Stomach (tissue), 4 donors: ENCODE measurements at regions not wholly inside any gene's neighbourhood (a gene's known extent, or its start where the extent isn't known, plus 50 kb on each side); places are given as distances from the start of the nearest gene placed in this dataset.

Experiments used
- EP300 ChIP-seq: sonication (generic); formaldehyde crosslinking; IDR thresholded peaks from one replicate; pipeline ENCODE4 v1.6.1; 2017; ENCODE audit warnings: antibody characterized with exemption
- POLR2A ChIP-seq, 4 donors: fragments of 450-650 bp; IDR thresholded peaks; one replicate each; pipeline ENCODE4 v1.6.1; 2016; ENCODE audit warnings: antibody characterized with exemption in 4 of 4, control low read depth in 2 of 4, mild to moderate bottlenecking in 1 of 4, moderate library complexity in 1 of 4
- TF ChIP-seq, protein P1 (sequence below), 7 experiments: fragments of 450-650 bp in 4 of 7; fragments of 200-600 bp in 3 of 7; sonication (generic) in 3 of 7; IDR thresholded peaks; one replicate each; pipeline ENCODE4 v1.5.1; 2016 to 2019; ENCODE audit warnings: antibody characterized with exemption in 7 of 7, control low read depth in 2 of 7, mild to moderate bottlenecking in 1 of 7

DNA sequence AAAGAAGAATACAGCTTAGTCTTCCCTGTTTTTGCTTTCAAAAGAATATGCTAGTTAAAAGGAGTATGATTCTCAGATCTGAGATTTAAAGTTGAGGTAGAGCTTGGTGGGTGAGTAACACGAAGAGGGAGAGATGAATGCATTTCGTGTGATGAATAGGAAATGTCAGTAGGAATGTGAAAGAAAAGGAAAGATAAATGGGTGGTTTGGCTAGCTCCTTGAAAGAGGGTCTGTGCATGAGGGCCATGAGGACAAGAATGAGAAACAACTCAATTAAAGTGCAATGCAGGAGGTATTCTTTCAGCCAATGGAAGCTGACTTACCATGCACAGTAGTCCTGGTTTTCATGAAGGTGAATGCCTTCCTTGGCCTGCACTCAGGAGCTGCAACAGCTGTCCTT lies 248.2 kb downstream of the HNMT start:
- TF ChIP-seq, protein P1, sequence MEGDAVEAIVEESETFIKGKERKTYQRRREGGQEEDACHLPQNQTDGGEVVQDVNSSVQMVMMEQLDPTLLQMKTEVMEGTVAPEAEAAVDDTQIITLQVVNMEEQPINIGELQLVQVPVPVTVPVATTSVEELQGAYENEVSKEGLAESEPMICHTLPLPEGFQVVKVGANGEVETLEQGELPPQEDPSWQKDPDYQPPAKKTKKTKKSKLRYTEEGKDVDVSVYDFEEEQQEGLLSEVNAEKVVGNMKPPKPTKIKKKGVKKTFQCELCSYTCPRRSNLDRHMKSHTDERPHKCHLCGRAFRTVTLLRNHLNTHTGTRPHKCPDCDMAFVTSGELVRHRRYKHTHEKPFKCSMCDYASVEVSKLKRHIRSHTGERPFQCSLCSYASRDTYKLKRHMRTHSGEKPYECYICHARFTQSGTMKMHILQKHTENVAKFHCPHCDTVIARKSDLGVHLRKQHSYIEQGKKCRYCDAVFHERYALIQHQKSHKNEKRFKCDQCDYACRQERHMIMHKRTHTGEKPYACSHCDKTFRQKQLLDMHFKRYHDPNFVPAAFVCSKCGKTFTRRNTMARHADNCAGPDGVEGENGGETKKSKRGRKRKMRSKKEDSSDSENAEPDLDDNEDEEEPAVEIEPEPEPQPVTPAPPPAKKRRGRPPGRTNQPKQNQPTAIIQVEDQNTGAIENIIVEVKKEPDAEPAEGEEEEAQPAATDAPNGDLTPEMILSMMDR (IDR thresholded peaks at IDR 0.05), result no peak
- no peak for TF ChIP-seq EP300
- no peak for TF ChIP-seq POLR2A (IDR thresholded peaks at IDR 0.05)
